K562 (cell line): ENCODE measurements at regions not wholly inside any gene's neighbourhood (a gene's known extent, or its start where the extent isn't known, plus 50 kb on each side); places are given as distances from the start of the nearest gene placed in this dataset.

ENCODE experiments used
- ATAC-seq: fragments of 200-7000 bp; cut with Tn5 transposase; 3 replicates; pipeline ENCODE4 v1.9.1; 2020; ENCODE audit warnings: moderate library complexity
- BruUV-seq: library from RNA; stranded (reverse); fragments of 400-500 nt; replicated peaks from 2 replicates; lab custom pipeline; 2021; lab: Mats Ljungman, UMichigan
- CTCF ChIA-PET: fragments of 300-600 bp; formaldehyde crosslinking; extraction: SDS; loops from one replicate; lab custom pipeline; 2021; ENCODE audit warnings: low intra/inter-chr PET ratio; lab: Yijun Ruan, JAX
- POLR2A ChIA-PET: fragments of 300-600, 350-650 bp; sonication (Branson Sonifier 250); formaldehyde crosslinking; extraction: SDS; loops from one replicate; lab custom pipeline; 2021; ENCODE audit warnings: antibody characterized with exemption, inconsistent platforms; lab: Yijun Ruan, JAX
- DNase-seq, 4 experiments: peaks; one replicate each; pipeline versions ENCODE4 v3.0.0 to v3.0.0-alpha.2; 2011 to 2018; ENCODE audit warnings: low spot score in 3 of 4, mixed read lengths in 3 of 4; ENCODE audit errors: extremely low read depth in 1 of 4
- FAIRE-seq: peaks from 2 replicates; lab custom pipeline; 2011; peaks lifted over from hg19 to GRCh38; lab: Jason Lieb, UNC
- H2AFZ ChIP-seq: 2 replicates; pipeline ENCODE4 v1.6.0; 2011; ENCODE audit warnings: low read depth, low read length, control low read depth, inconsistent platforms
- H3K27ac ChIP-seq: fragments of 200-600 bp; 3 replicates; pipeline ENCODE4 v1.8.0; 2011; ENCODE audit warnings: low read depth, mild to moderate bottlenecking, control low read depth, inconsistent platforms, low read length, moderate library complexity, mixed read lengths; ENCODE audit errors: extremely low read depth
- H3K27me3 ChIP-seq, 2 experiments: fragments of 300-600 bp in 1 of 2; 2 replicates in 1 of 2; 3 replicates in 1 of 2; pipeline versions ENCODE4 v1.6.0 to v1.8.0; 2011; ENCODE audit warnings: inconsistent platforms in 2 of 2, low read length in 2 of 2, mild to moderate bottlenecking in 1 of 2, mixed read lengths in 1 of 2, moderate library complexity in 1 of 2; ENCODE audit not compliant: control insufficient read depth in 2 of 2, insufficient read depth in 2 of 2
- H3K36me3 ChIP-seq: fragments of 300-600 bp; 3 replicates; pipeline ENCODE4 v1.8.0; 2011; ENCODE audit warnings: mild to moderate bottlenecking, low read length, inconsistent platforms; ENCODE audit not compliant: control insufficient read depth, insufficient read depth
- H3K4me1 ChIP-seq, 2 experiments: fragments of 200-600 bp in 1 of 2; replicated peaks in 1 of 2; 2 replicates in 1 of 2; 3 replicates in 1 of 2; pipeline versions ENCODE4 v1.5.1 to v1.8.0; 2011; ENCODE audit warnings: inconsistent platforms in 2 of 2, low read length in 2 of 2, mild to moderate bottlenecking in 1 of 2, mixed read lengths in 1 of 2, moderate library complexity in 1 of 2; ENCODE audit not compliant: control insufficient read depth in 2 of 2, insufficient read depth in 2 of 2
- H3K4me2 ChIP-seq: 2 replicates; pipeline ENCODE4 v1.6.1; 2011; ENCODE audit warnings: low read length, control low read depth, inconsistent platforms, mixed read lengths; ENCODE audit not compliant: insufficient read depth
- H3K4me3 ChIP-seq: fragments of 200-600 bp; sonication (generic), shearing (Covaris generic); 2 replicates; pipeline ENCODE4 v1.5.1; 2016; ENCODE audit warnings: control low read depth, inconsistent platforms
- H3K79me2 ChIP-seq: fragments of 200-600 bp; 3 replicates; pipeline ENCODE4 v1.8.0; 2011; ENCODE audit warnings: low read length, inconsistent platforms; ENCODE audit not compliant: control insufficient read depth, insufficient read depth
- H3K9ac ChIP-seq, 2 experiments: 2 replicates each; pipeline versions ENCODE4 v1.6.0 to v1.6.1; 2011; ENCODE audit warnings: low read depth in 2 of 2, low read length in 2 of 2, control low read depth in 1 of 2, inconsistent platforms in 1 of 2, mild to moderate bottlenecking in 1 of 2, mixed read lengths in 1 of 2; ENCODE audit not compliant: insufficient read depth in 1 of 2
- H3K9me1 ChIP-seq: one replicate; pipeline ENCODE4 v1.6.0; 2011; ENCODE audit warnings: inconsistent platforms, mild to moderate bottlenecking, low read length, moderate library complexity; ENCODE audit not compliant: control insufficient read depth, insufficient read depth
- H3K9me3 ChIP-seq: replicated peaks from 2 replicates; pipeline ENCODE4 v1.5.1; 2011; ENCODE audit warnings: low read depth, low read length, inconsistent platforms; ENCODE audit not compliant: control insufficient read depth, insufficient read depth
- H4K20me1 ChIP-seq: replicated peaks from 2 replicates; pipeline ENCODE4 v1.6.1; 2011; ENCODE audit warnings: low read length, inconsistent platforms, mixed read lengths; ENCODE audit not compliant: control insufficient read depth, insufficient read depth
- E2F6 ChIP-seq, 2 experiments: IDR thresholded peaks; 2 replicates each; pipeline ENCODE4 v1.6.1; 2011; ENCODE audit warnings: borderline replicate concordance in 1 of 2, control low read depth in 1 of 2, low read depth in 1 of 2, low read length in 1 of 2, mild to moderate bottlenecking in 1 of 2, mixed read lengths in 1 of 2, moderate library complexity in 1 of 2; ENCODE audit not compliant: insufficient read depth in 1 of 2, insufficient read length in 1 of 2, poor library complexity in 1 of 2, severe bottlenecking in 1 of 2; ENCODE audit errors: extremely low read depth in 1 of 2
- FOXA3 ChIP-seq, 2 experiments: fragments of 450-650 bp in 1 of 2; sonication (generic) in 1 of 2; formaldehyde crosslinking; IDR thresholded peaks in 1 of 2; conservative IDR thresholded peaks in 1 of 2; 2 replicates each; pipeline versions ENCODE4 v1.4.0 to v1.8.0; 2020 to 2022; ENCODE audit warnings: mild to moderate bottlenecking in 2 of 2, missing genetic modification reagents in 1 of 2
- GABPB1 ChIP-seq: sonication (generic); formaldehyde crosslinking; IDR thresholded peaks from 2 replicates; pipeline ENCODE4 v1.8.0; 2022; ENCODE audit warnings: mild to moderate bottlenecking, missing genetic modification reagents
- MAX ChIP-seq: sonication (generic); formaldehyde crosslinking; IDR thresholded peaks from 2 replicates; pipeline ENCODE4 v1.9.0; 2022; ENCODE audit warnings: mild to moderate bottlenecking, missing genetic modification reagents
- RBFOX2 ChIP-seq: fragments of 200-400 bp; formaldehyde crosslinking; IDR thresholded peaks from 2 replicates; pipeline ENCODE4 v1.6.1; 2017; ENCODE audit warnings: low read depth, mild to moderate bottlenecking, low read length, moderate library complexity
- ZBTB17 ChIP-seq: fragments of 450-650 bp; formaldehyde crosslinking; IDR thresholded peaks from 2 replicates; pipeline ENCODE4 v1.4.0; 2020; ENCODE audit warnings: mild to moderate bottlenecking
- ZKSCAN3 ChIP-seq: fragments of 250-450 bp; sonication (Bioruptor Pico); IDR thresholded peaks from 2 replicates; pipeline ENCODE4 v1.4.0; 2020
- ZNF431 ChIP-seq: sonication (generic); formaldehyde crosslinking; IDR thresholded peaks from 2 replicates; pipeline ENCODE4 v1.8.0; 2022; ENCODE audit warnings: mild to moderate bottlenecking, missing genetic modification reagents
- ZNF639 ChIP-seq, 2 experiments: fragments of 200-800 bp in 1 of 2; sonication (Bioruptor generic) in 1 of 2; sonication (generic) in 1 of 2; formaldehyde crosslinking in 1 of 2; IDR thresholded peaks in 1 of 2; conservative IDR thresholded peaks in 1 of 2; 2 replicates each; pipeline versions ENCODE4 v1.5.0 to v1.6.1; 2016 to 2020; ENCODE audit warnings: missing compliant biosample characterization in 1 of 2, missing genetic modification characterization in 1 of 2, missing genetic modification reagents in 1 of 2
- ZNF699 ChIP-seq: fragments of 250-450 bp; sonication (Bioruptor Pico); IDR thresholded peaks from 2 replicates; pipeline ENCODE4 v1.8.0; 2021; ENCODE audit warnings: mild to moderate bottlenecking, moderate library complexity; ENCODE audit not compliant: insufficient replicate concordance
- WGBS: fragments of 100-300 bp; shearing (Covaris generic); methylation state at CpG from one replicate; pipeline ENCODE4 v1.1.6; 2016; ENCODE audit warnings: low coverage, mixed read lengths; ENCODE audit not compliant: insufficient coverage; ENCODE audit errors: missing lambda C conversion rate; 5-methylcytosine and 5-hydroxymethylcytosine counted together
- in situ Hi-C: fragments of 300-500 bp; cut with MboI; formaldehyde crosslinking; loops from 4 replicates; pipeline ENCODE4 v1.15.0; 2018; ENCODE audit warnings: inconsistent platforms, mixed read lengths
- intact Hi-C: fragments of 100-400 bp; cut with micrococcal nuclease; formaldehyde crosslinking; loops from 2 replicates; pipeline ENCODE4 v1.14.2; 2022

- TF ChIP-seq ZBTB17 = no peak
Observed at GRCh38 chrX:27008486-27008885, 454.7 kb downstream of the PPP4R3C start (continued).

- in situ Hi-C loops (no loop called here), intact Hi-C loops (no loop called here)
- no peak for FAIRE-seq
- ChIA-PET POLR2A (no interaction called here), CTCF (no interaction called here)
- Histone ChIP-seq H4K20me1 (no peaks in the 10 kb centered on the region), H3K9me1 (no peaks in the 10 kb centered on the region), H2AFZ (no peak overlapping the region), H3K9ac (no peak overlapping the region), H3K79me2 (no peaks in the 10 kb centered on the region), H3K4me3 (no peak overlapping the region), H3K4me2 (no peak overlapping the region), H3K27ac (no peak overlapping the region), H3K4me1 (no peaks in the 10 kb centered on the region), H3K9me3 (no peaks in the 10 kb centered on the region), H3K27me3 (no peaks in the 10 kb centered on the region)
- no TSS peak for BruUV-seq
- DNase-seq = no peak
- ATAC-seq = no peak
- WGBS = 10% methylated on average over 1 of the region's 1 CpG
- TF ChIP-seq RBFOX2 (no peak), ZNF699 (no peak), MAX (no peak), ZNF431 (CRISPR knock-in tag) (no peak), E2F6 (IDR thresholded peaks at IDR 0.05; ENCODE audit: borderline replicate concordance in 1 of 2, extremely low read depth in 1 of 2, insufficient read depth in 1 of 2, insufficient read length in 1 of 2, low read depth in 1 of 2, low read length in 1 of 2, poor library complexity in 1 of 2, severe bottlenecking in 1 of 2) (no peak), GABPB1 (CRISPR knock-in tag) (no peak), ZKSCAN3 (CRISPR knock-in tag) (no peak), ZNF639 (CRISPR knock-in tag; conservative IDR thresholded peaks at IDR 0.05 in 1 of 2, IDR thresholded peaks at IDR 0.05 in 1 of 2) (no peak), FOXA3 (CRISPR knock-in tag; conservative IDR thresholded peaks at IDR 0.05 in 1 of 2, IDR thresholded peaks at IDR 0.05 in 1 of 2) (no peak)
- TF ChIP-seq, all 486 proteins: peak for 0
- no peaks in the 10 kb centered on the region for H3K36me3 ChIP-seq
Observed at GRCh38 chrX:26999634-27000033, 463.5 kb downstream of the PPP4R3C start.
